Neural cell (in vitro differentiated cells): ENCODE measurements at regions not wholly inside any gene's neighbourhood (a gene's known extent, or its start where the extent isn't known, plus 50 kb on each side); places are given as distances from the start of the nearest gene placed in this dataset.

Experiments
- H2AFZ ChIP-seq: fragments of 200-600, 300-800 bp; sonication (generic), shearing (Covaris generic); 2 replicates; pipeline ENCODE4 v1.6.0; 2014; ENCODE audit warnings: low read depth, mild to moderate bottlenecking, antibody characterized with exemption, low read length, moderate library complexity
- H3F3A ChIP-seq: fragments of 200-600 bp; shearing (Covaris generic); 2 replicates; pipeline ENCODE4 v1.6.1; 2016; ENCODE audit warnings: mild to moderate bottlenecking, moderate library complexity, mixed read lengths, antibody characterized with exemption, low read length; ENCODE audit not compliant: insufficient read depth, poor library complexity, severe bottlenecking
- H3K27ac ChIP-seq: fragments of 200-600, 300-800 bp; sonication (generic), shearing (Covaris generic); 2 replicates; pipeline ENCODE4 v1.5.1; 2014; ENCODE audit warnings: mild to moderate bottlenecking, low read length, moderate library complexity
- H3K27me3 ChIP-seq: fragments of 300-800, 200-600 bp; sonication (generic), shearing (Covaris generic); 2 replicates; pipeline ENCODE4 v1.6.0; 2014; ENCODE audit warnings: mild to moderate bottlenecking, low read depth, low read length, moderate library complexity; ENCODE audit not compliant: insufficient read depth
- H3K36me3 ChIP-seq: fragments of 300-800, 200-600 bp; sonication (generic), shearing (Covaris generic); 2 replicates; pipeline ENCODE4 v1.5.1; 2014; ENCODE audit warnings: mild to moderate bottlenecking, antibody characterized with exemption, low read length, moderate library complexity; ENCODE audit not compliant: insufficient read depth
- H3K4me2 ChIP-seq: fragments of 300-800, 200-600 bp; sonication (generic), shearing (Covaris generic); 2 replicates; pipeline ENCODE4 v1.6.0; 2014; ENCODE audit warnings: mild to moderate bottlenecking, low read length
- H3K4me3 ChIP-seq: fragments of 300-800, 200-600 bp; sonication (generic), shearing (Covaris generic); 2 replicates; pipeline ENCODE4 v1.5.1; 2014; ENCODE audit warnings: mild to moderate bottlenecking, low read length, moderate library complexity
- H3K79me2 ChIP-seq: fragments of 200-600 bp; shearing (Covaris generic); replicated peaks from 2 replicates; pipeline ENCODE4 v1.6.0; 2014; ENCODE audit warnings: mild to moderate bottlenecking, low read length, moderate library complexity; ENCODE audit not compliant: insufficient read depth
- H3K9ac ChIP-seq: fragments of 300-800, 200-600 bp; sonication (generic), shearing (Covaris generic); 2 replicates; pipeline ENCODE4 v1.6.1; 2016; ENCODE audit warnings: mild to moderate bottlenecking, low read length, mixed read lengths
- H3K9me2 ChIP-seq: fragments of 200-600 bp; shearing (Covaris generic); 2 replicates; pipeline ENCODE4 v1.6.1; 2016; ENCODE audit warnings: mild to moderate bottlenecking, low read length, mixed read lengths; ENCODE audit not compliant: insufficient read depth
- H3K9me3 ChIP-seq: fragments of 200-600, 300-800 bp; sonication (generic), shearing (Covaris generic); 2 replicates; pipeline ENCODE4 v1.6.1; 2016; ENCODE audit warnings: mild to moderate bottlenecking, mixed run types, low read length, moderate library complexity, mixed read lengths
- H4K20me1 ChIP-seq: fragments of 200-600 bp; shearing (Covaris generic); 2 replicates; pipeline ENCODE4 v1.6.1; 2016; ENCODE audit warnings: mild to moderate bottlenecking, mixed run types; ENCODE audit not compliant: insufficient read depth
- CTCF ChIP-seq: fragments of 450-650 bp; IDR thresholded peaks from 2 replicates; pipeline ENCODE4 v1.5.1; 2014; ENCODE audit warnings: antibody characterized with exemption, mild to moderate bottlenecking, moderate library complexity; ENCODE audit not compliant: poor library complexity, severe bottlenecking
- EP300 ChIP-seq: fragments of 450-650 bp; conservative IDR thresholded peaks from 2 replicates; pipeline ENCODE4 v1.6.1; 2014; ENCODE audit warnings: antibody characterized with exemption, mild to moderate bottlenecking, moderate library complexity; ENCODE audit not compliant: poor library complexity, severe bottlenecking
- EZH2 ChIP-seq: fragments of 200-600, 300-800 bp; shearing (Covaris generic), sonication (generic); IDR thresholded peaks from 2 replicates; pipeline ENCODE4 v1.6.1; 2014; ENCODE audit warnings: antibody characterized with exemption, low read length, borderline replicate concordance, mild to moderate bottlenecking; ENCODE audit not compliant: insufficient read depth, poor library complexity, severe bottlenecking
- MXI1 ChIP-seq: fragments of 450-650 bp; conservative IDR thresholded peaks from 2 replicates; pipeline ENCODE4 v1.6.1; 2014; ENCODE audit warnings: antibody characterized with exemption, mild to moderate bottlenecking; ENCODE audit not compliant: poor library complexity, severe bottlenecking
- POLR2AphosphoS5 ChIP-seq: IDR thresholded peaks from 2 replicates; pipeline ENCODE4 v1.6.1; 2012
- RAD21 ChIP-seq: fragments of 450-650 bp; conservative IDR thresholded peaks from 2 replicates; pipeline ENCODE4 v1.6.1; 2014; ENCODE audit warnings: antibody characterized with exemption, mild to moderate bottlenecking, moderate library complexity
- REST ChIP-seq: IDR thresholded peaks from 2 replicates; pipeline ENCODE4 v1.6.1; 2012; ENCODE audit warnings: borderline replicate concordance
- SMC3 ChIP-seq: fragments of 450-650 bp; conservative IDR thresholded peaks from 2 replicates; pipeline ENCODE4 v1.6.1; 2014; ENCODE audit warnings: antibody characterized with exemption, mild to moderate bottlenecking, moderate library complexity; ENCODE audit not compliant: poor library complexity
- TAF1 ChIP-seq: IDR thresholded peaks from 2 replicates; pipeline ENCODE4 v1.6.1; 2012; ENCODE audit warnings: low read depth

- Histone ChIP-seq H3K27ac (no peak overlapping the region), H4K20me1 (no peaks in the 10 kb centered on the region), H3K4me3 (no peak overlapping the region), H3K4me2 (no peak overlapping the region), H2AFZ (no peak overlapping the region), H3F3A (no peaks in the 10 kb centered on the region), H3K9me3 (no peaks in the 10 kb centered on the region), H3K79me2 (no peaks in the 10 kb centered on the region), H3K9ac (no peak overlapping the region), H3K27me3 (no peaks in the 10 kb centered on the region), H3K36me3 (no peaks in the 10 kb centered on the region), H3K9me2 (no peaks in the 10 kb centered on the region)
- no peak for TF ChIP-seq MXI1
- TF ChIP-seq EP300, result no peak
- TF ChIP-seq CTCF, result no peak
- no peak for TF ChIP-seq POLR2AphosphoS5
- no peak for TF ChIP-seq TAF1
- TF ChIP-seq SMC3, result no peak
- no peak for TF ChIP-seq REST
- TF ChIP-seq RAD21, result no peak
- TF ChIP-seq EZH2, result no peak
These were observed 484.5 kb upstream of the ZMIZ1 start for GRCh38 chr10:78584266-78584665.

GRCh38 chr10:78584681-78585080 is 484.1 kb upstream of the ZMIZ1 start:
- Histone ChIP-seq H3K4me2 (no peak overlapping the region), H3K36me3 (no peaks in the 10 kb centered on the region), H3K27ac (no peak overlapping the region), H3K9me2 (no peaks in the 10 kb centered on the region), H3F3A (no peaks in the 10 kb centered on the region), H4K20me1 (no peaks in the 10 kb centered on the region), H2AFZ (no peak overlapping the region), H3K27me3 (no peaks in the 10 kb centered on the region), H3K9ac (no peak overlapping the region), H3K79me2 (no peaks in the 10 kb centered on the region), H3K4me3 (no peak overlapping the region), H3K9me3 (no peaks in the 10 kb centered on the region)
- TF ChIP-seq CTCF (no peak), TAF1 (no peak), MXI1 (no peak), POLR2AphosphoS5 (no peak), EP300 (no peak), REST (no peak), RAD21 (no peak), EZH2 (no peak), SMC3 (no peak)
